IMR-90 (cell line): ENCODE measurements at regions not wholly inside any gene's neighbourhood (a gene's known extent, or its start where the extent isn't known, plus 50 kb on each side); places are given as distances from the start of the nearest gene placed in this dataset.

ENCODE experiments used
- ATAC-seq: fragments of 200-7000 bp; cut with Tn5 transposase; 2 replicates; pipeline ENCODE4 v1.9.1; 2020; ENCODE audit warnings: low read depth, mild to moderate bottlenecking, moderate library complexity
- BruUV-seq: library from RNA; stranded (reverse); fragments of 400-500 nt; replicated peaks from 2 replicates; lab custom pipeline; 2021; lab: Mats Ljungman, UMichigan
- CTCF ChIA-PET: fragments of 300-600 bp; formaldehyde crosslinking; extraction: SDS; loops from one replicate; lab custom pipeline; 2021; ENCODE audit warnings: antibody characterized with exemption; lab: Yijun Ruan, JAX
- POLR2A ChIA-PET: fragments of 300-600 bp; sonication (Branson Sonifier 250); formaldehyde crosslinking; loops from one replicate; lab custom pipeline; 2022; ENCODE audit warnings: antibody characterized with exemption; ENCODE audit not compliant: unreplicated experiment; lab: Charles Lee
- DNase-seq: peaks from one replicate; pipeline ENCODE4 v3.0.0; 2013
- H2AFZ ChIP-seq: replicated peaks from 2 replicates; pipeline ENCODE3; 2013; ENCODE audit warnings: low read length, mild to moderate bottlenecking; ENCODE audit not compliant: poor library complexity
- H2AK5ac ChIP-seq: 2 replicates; pipeline ENCODE4 v1.6.1; 2013; ENCODE audit warnings: low read depth, low read length, inconsistent platforms
- H2AK9ac ChIP-seq: replicated peaks from 2 replicates; pipeline ENCODE3; 2013; ENCODE audit warnings: mild to moderate bottlenecking, low read depth, low read length, moderate library complexity; ENCODE audit not compliant: poor library complexity
- H2BK120ac ChIP-seq: 2 replicates; pipeline ENCODE4 v1.6.1; 2013; ENCODE audit warnings: low read depth, low read length, inconsistent platforms
- H2BK15ac ChIP-seq: 3 replicates; pipeline ENCODE4 v1.6.1; 2013; ENCODE audit warnings: low read depth, low read length, inconsistent platforms
- H2BK20ac ChIP-seq: 2 replicates; pipeline ENCODE4 v1.6.1; 2013; ENCODE audit warnings: low read depth, mild to moderate bottlenecking, inconsistent platforms, low read length, moderate library complexity
- H2BK5ac ChIP-seq: 2 replicates; pipeline ENCODE4 v1.6.1; 2013; ENCODE audit warnings: mild to moderate bottlenecking, low read depth, low read length, inconsistent platforms; ENCODE audit not compliant: poor library complexity, severe bottlenecking
- H3K14ac ChIP-seq: replicated peaks from 2 replicates; pipeline ENCODE4 v1.6.1; 2013; ENCODE audit warnings: low read depth, low read length, inconsistent platforms
- H3K18ac ChIP-seq: 2 replicates; pipeline ENCODE4 v1.6.1; 2013; ENCODE audit warnings: low read depth, low read length, control low read depth
- H3K23ac ChIP-seq: 2 replicates; pipeline ENCODE4 v1.6.1; 2013; ENCODE audit warnings: low read depth, low read length, inconsistent platforms
- H3K27ac ChIP-seq: 2 replicates; pipeline ENCODE4 v1.5.1; 2013; ENCODE audit warnings: mild to moderate bottlenecking, control low read depth, low read length; ENCODE audit not compliant: insufficient read depth
- H3K27me3 ChIP-seq: 2 replicates; pipeline ENCODE4 v1.6.1; 2013; ENCODE audit warnings: low read length; ENCODE audit not compliant: control insufficient read depth, insufficient read depth
- H3K36me3 ChIP-seq: 2 replicates; pipeline ENCODE4 v1.6.1; 2013; ENCODE audit warnings: low read length, mixed read lengths; ENCODE audit not compliant: control insufficient read depth, insufficient read depth
- H3K4ac ChIP-seq: 2 replicates; pipeline ENCODE4 v1.6.1; 2013; ENCODE audit warnings: low read depth, low read length, inconsistent platforms
- H3K4me1 ChIP-seq: 2 replicates; pipeline ENCODE4 v1.6.1; 2013; ENCODE audit warnings: low read length, mixed read lengths; ENCODE audit not compliant: control insufficient read depth, insufficient read depth
- H3K4me2 ChIP-seq: 2 replicates; pipeline ENCODE4 v1.6.1; 2013; ENCODE audit warnings: low read depth, mild to moderate bottlenecking, control low read depth, low read length, moderate library complexity
- H3K4me3 ChIP-seq: 2 replicates; pipeline ENCODE4 v1.5.1; 2013; ENCODE audit warnings: low read depth, mild to moderate bottlenecking, control low read depth, low read length, moderate library complexity; ENCODE audit not compliant: insufficient read depth
- H3K56ac ChIP-seq: 2 replicates; pipeline ENCODE4 v1.6.1; 2013; ENCODE audit warnings: low read length, inconsistent platforms; ENCODE audit not compliant: insufficient read depth; ENCODE audit errors: extremely low read depth
- H3K79me1 ChIP-seq, 2 experiments: 2 replicates each; pipeline ENCODE4 v1.6.1; 2013; ENCODE audit warnings: low read length in 2 of 2, inconsistent platforms in 1 of 2, low read depth in 1 of 2
- H3K9ac ChIP-seq: 2 replicates; pipeline ENCODE4 v1.6.1; 2013; ENCODE audit warnings: low read depth, low read length, control low read depth
- H3K9me1 ChIP-seq: 2 replicates; pipeline ENCODE4 v1.6.1; 2013; ENCODE audit warnings: low read length, inconsistent platforms; ENCODE audit not compliant: insufficient read depth
- H3K9me3 ChIP-seq: 2 replicates; pipeline ENCODE4 v1.6.1; 2013; ENCODE audit warnings: low read length; ENCODE audit not compliant: control insufficient read depth, insufficient read depth
- H4K20me1 ChIP-seq: 2 replicates; pipeline ENCODE4 v1.6.1; 2013; ENCODE audit warnings: low read length, inconsistent platforms; ENCODE audit not compliant: insufficient read depth
- H4K5ac ChIP-seq: 2 replicates; pipeline ENCODE4 v1.6.1; 2013; ENCODE audit warnings: mild to moderate bottlenecking, low read depth, low read length, control low read depth
- H4K8ac ChIP-seq, 2 experiments: 2 replicates each; pipeline ENCODE4 v1.6.1; 2013; ENCODE audit warnings: low read depth in 2 of 2, low read length in 2 of 2, control low read depth in 1 of 2, inconsistent platforms in 1 of 2
- H4K91ac ChIP-seq: 2 replicates; pipeline ENCODE4 v1.6.1; 2013; ENCODE audit warnings: low read depth, low read length, inconsistent platforms; ENCODE audit not compliant: insufficient read depth
- BHLHE40 ChIP-seq: fragments of 150-350 bp; IDR thresholded peaks from 2 replicates; pipeline ENCODE4 v1.6.1; 2016; ENCODE audit warnings: mild to moderate bottlenecking, low read depth, low read length
- CEBPB ChIP-seq: IDR thresholded peaks from 2 replicates; pipeline ENCODE4 v1.6.1; 2012; ENCODE audit warnings: low read depth, low read length, improper control_type of control experiment
- CHD1 ChIP-seq: IDR thresholded peaks from 2 replicates; pipeline ENCODE4 v1.6.1; 2012; ENCODE audit warnings: low read depth, low read length, improper control_type of control experiment
- CTCF ChIP-seq: conservative IDR thresholded peaks from 2 replicates; pipeline ENCODE4 v1.5.1; 2012; ENCODE audit warnings: mild to moderate bottlenecking, low read depth, low read length, improper control_type of control experiment
- FOS ChIP-seq: fragments of 150-350 bp; IDR thresholded peaks from 2 replicates; pipeline ENCODE4 v1.6.1; 2016; ENCODE audit warnings: low read depth, low read length
- MAFK ChIP-seq: IDR thresholded peaks from 2 replicates; pipeline ENCODE4 v1.6.1; 2012; ENCODE audit warnings: low read depth, low read length, improper control_type of control experiment
- MAZ ChIP-seq: IDR thresholded peaks from 2 replicates; pipeline ENCODE4 v1.6.1; 2012; ENCODE audit warnings: low read depth, mild to moderate bottlenecking, low read length, improper control_type of control experiment, moderate library complexity, borderline replicate concordance
- MXI1 ChIP-seq: IDR thresholded peaks from 2 replicates; pipeline ENCODE4 v1.6.1; 2012; ENCODE audit warnings: low read depth, mild to moderate bottlenecking, low read length, moderate library complexity, borderline replicate concordance
- NFE2L2 ChIP-seq: fragments of 150-350 bp; IDR thresholded peaks from 2 replicates; pipeline ENCODE4 v1.6.1; 2016; ENCODE audit warnings: low read depth, mild to moderate bottlenecking, low read length
- POLR2A ChIP-seq: IDR thresholded peaks from 2 replicates; pipeline ENCODE4 v1.6.1; 2012; ENCODE audit warnings: mild to moderate bottlenecking, low read depth, low read length
- RAD21 ChIP-seq: IDR thresholded peaks from 2 replicates; pipeline ENCODE4 v1.6.1; 2012; ENCODE audit warnings: low read length, improper control_type of control experiment
- RCOR1 ChIP-seq: IDR thresholded peaks from 2 replicates; pipeline ENCODE4 v1.6.1; 2012; ENCODE audit warnings: mild to moderate bottlenecking, low read length, improper control_type of control experiment; ENCODE audit not compliant: insufficient replicate concordance
- RFX5 ChIP-seq: IDR thresholded peaks from 2 replicates; pipeline ENCODE4 v1.8.0; 2012; ENCODE audit warnings: low read depth, mild to moderate bottlenecking, low read length, moderate library complexity
- SMC3 ChIP-seq: fragments of 150-350 bp; IDR thresholded peaks from 2 replicates; pipeline ENCODE4 v1.6.1; 2016; ENCODE audit warnings: low read depth, mild to moderate bottlenecking, antibody characterized with exemption, low read length, moderate library complexity
- USF2 ChIP-seq: fragments of 150-350 bp; IDR thresholded peaks from 2 replicates; pipeline ENCODE4 v1.6.1; 2017; ENCODE audit warnings: mild to moderate bottlenecking, antibody characterized with exemption, low read length, low read depth
- WGBS, 2 experiments: methylation state at CpG; one replicate each; pipeline versions ENCODE4 v1.1.5 to v1.1.7; 2013; ENCODE audit warnings: missing lambda C conversion rate in 2 of 2; ENCODE audit not compliant: insufficient read length in 1 of 2; ENCODE audit errors: extremely low coverage in 2 of 2; 5-methylcytosine and 5-hydroxymethylcytosine counted together
- dilution Hi-C: fragments of 300-500 bp; cut with HindIII; formaldehyde crosslinking; loops from one replicate; pipeline ENCODE4 v1.14.3; 2018; ENCODE audit warnings: low sequenced_read_pairs; ENCODE audit not compliant: unreplicated experiment
- in situ Hi-C: fragments of 300-500 bp; cut with MboI; formaldehyde crosslinking; loops from 3 replicates; pipeline ENCODE4 v1.14.3; 2019; ENCODE audit warnings: low sequenced_read_pairs, inconsistent platforms, mixed read lengths
- intact Hi-C: fragments of 100-400 bp; cut with micrococcal nuclease; formaldehyde crosslinking; loops from 2 replicates; pipeline ENCODE4 v1.10.0; 2022
- TF ChIP-seq, protein P1 (sequence below): fragments of 150-350 bp; IDR thresholded peaks from 2 replicates; pipeline ENCODE4 v1.6.1; 2016; ENCODE audit warnings: low read depth, mild to moderate bottlenecking, low read length, moderate library complexity, borderline replicate concordance

- H3K18ac ChIP-seq = no peak overlapping the region
- H3K36me3 ChIP-seq = no peaks in the 10 kb centered on the region
- no peak overlapping the region for H3K27ac ChIP-seq
- no peak overlapping the region for H3K4me2 ChIP-seq
- H3K9ac ChIP-seq = no peak overlapping the region
- no peak overlapping the region for H2AK5ac ChIP-seq
- BruUV-seq = no TSS peak
- H4K5ac ChIP-seq = no peak overlapping the region
- intact Hi-C loops (no loop called here), in situ Hi-C loops (no loop called here), dilution Hi-C loops (no loop called here)
- no peak overlapping the region for H4K91ac ChIP-seq
- CTCF ChIA-PET = no interaction called here
- WGBS, 2 experiments = no CpG with 5 or more reads among the region's 4 CpGs
- H2BK120ac ChIP-seq = no peak overlapping the region
- H4K8ac ChIP-seq = no peak overlapping the region
- DNase-seq (no peak), ATAC-seq (no peak)
- no peak overlapping the region for H3K23ac ChIP-seq
- H2BK15ac ChIP-seq = no peak overlapping the region
- H4K20me1 ChIP-seq = no peaks in the 10 kb centered on the region
- H3K14ac ChIP-seq = no peak overlapping the region
- POLR2A ChIA-PET = no interaction called here
- no peak overlapping the region for H2BK20ac ChIP-seq
- H3K4me1 ChIP-seq = no peaks in the 10 kb centered on the region
- no peak overlapping the region for H3K56ac ChIP-seq
- H3K27me3 ChIP-seq = no peaks in the 10 kb centered on the region
- H3K9me1 ChIP-seq = no peaks in the 10 kb centered on the region
- no peaks in the 10 kb centered on the region for H3K79me1 ChIP-seq
- TF ChIP-seq RFX5 (no peak), BHLHE40 (no peak), SMC3 (no peak), CHD1 (no peak), FOS (no peak), RAD21 (no peak), USF2 (no peak), NFE2L2 (no peak), MAZ (no peak), CTCF (no peak), POLR2A (no peak), MXI1 (no peak), MAFK (no peak), CEBPB (no peak), RCOR1 (no peak)
- TF ChIP-seq, protein P1, sequence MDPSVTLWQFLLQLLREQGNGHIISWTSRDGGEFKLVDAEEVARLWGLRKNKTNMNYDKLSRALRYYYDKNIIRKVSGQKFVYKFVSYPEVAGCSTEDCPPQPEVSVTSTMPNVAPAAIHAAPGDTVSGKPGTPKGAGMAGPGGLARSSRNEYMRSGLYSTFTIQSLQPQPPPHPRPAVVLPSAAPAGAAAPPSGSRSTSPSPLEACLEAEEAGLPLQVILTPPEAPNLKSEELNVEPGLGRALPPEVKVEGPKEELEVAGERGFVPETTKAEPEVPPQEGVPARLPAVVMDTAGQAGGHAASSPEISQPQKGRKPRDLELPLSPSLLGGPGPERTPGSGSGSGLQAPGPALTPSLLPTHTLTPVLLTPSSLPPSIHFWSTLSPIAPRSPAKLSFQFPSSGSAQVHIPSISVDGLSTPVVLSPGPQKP = no peak
- H3K4me3 ChIP-seq = no peak overlapping the region
- H2BK5ac ChIP-seq = no peak overlapping the region
- no peak overlapping the region for H2AFZ ChIP-seq
- 0 out of 2 replicates have a peak, but pooled peaks cover 2% of the 10 kb centered on the region for H3K9me3 ChIP-seq
- no peak overlapping the region for H2AK9ac ChIP-seq
- H3K4ac ChIP-seq = no peak overlapping the region
These were observed 380.1 kb upstream of the CHRM3 start for GRCh38 chr1:239006276-239006675.
